GM18873 (cell line): ENCODE measurements at regions not wholly inside any gene's neighbourhood (a gene's known extent, or its start where the extent isn't known, plus 50 kb on each side); places are given as distances from the start of the nearest gene placed in this dataset.
"Not testable (repeated sequence)": the region's sequence is repeated elsewhere in the genome, so short reads cannot be mapped to it uniquely, and the experiment has no call there.

Source experiments
- ATAC-seq: cut with Tn5 transposase; IDR thresholded peaks from one replicate; pipeline ENCODE4 v1.9.1; 2021; ENCODE audit warnings: mild to moderate bottlenecking, moderate library complexity, moderate number of reproducible peaks; ENCODE audit not compliant: unreplicated experiment, low FRiP score

DNA sequence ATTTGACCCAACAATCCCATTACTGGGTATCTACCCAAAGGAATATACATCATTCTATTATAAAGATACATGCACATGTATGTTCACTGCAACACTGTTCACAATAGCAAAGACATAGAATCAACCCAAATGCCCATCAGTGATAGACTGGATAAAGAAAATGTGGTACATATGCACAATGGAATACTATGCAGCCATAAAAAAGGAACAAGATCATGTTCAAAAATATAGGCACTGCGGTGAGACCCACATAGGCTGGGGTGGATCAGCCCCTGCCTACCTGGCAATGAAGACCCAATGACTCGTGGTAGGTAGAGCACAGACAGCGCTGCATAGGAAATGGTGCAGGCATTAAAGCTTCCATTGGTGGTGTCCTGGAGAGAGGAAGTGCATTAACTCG is 88.6 kb upstream of the NFIL3 start:
- ATAC-seq: not testable (repeated sequence)

DNA sequence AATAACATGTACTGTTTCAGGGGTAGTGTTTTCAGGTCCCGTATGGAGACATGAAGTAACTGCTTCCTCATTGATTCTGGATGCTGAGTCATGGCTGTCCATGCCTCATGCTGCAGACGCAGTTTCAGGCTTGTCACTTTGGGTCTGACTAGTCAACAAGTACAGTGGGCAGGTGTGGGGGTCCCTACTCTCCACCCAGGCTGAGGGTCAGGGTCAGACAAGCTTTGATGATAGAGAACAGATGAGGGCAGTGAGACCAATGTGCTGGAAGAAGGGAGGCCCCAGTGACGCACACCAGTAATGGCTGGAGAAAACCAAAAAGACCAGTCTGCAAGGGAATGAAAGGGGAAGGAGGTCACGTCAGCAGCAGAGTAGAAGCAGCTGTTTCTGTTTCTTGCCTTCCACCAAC is 80.0 kb upstream of the NFIL3 start:
- no peak for ATAC-seq

DNA sequence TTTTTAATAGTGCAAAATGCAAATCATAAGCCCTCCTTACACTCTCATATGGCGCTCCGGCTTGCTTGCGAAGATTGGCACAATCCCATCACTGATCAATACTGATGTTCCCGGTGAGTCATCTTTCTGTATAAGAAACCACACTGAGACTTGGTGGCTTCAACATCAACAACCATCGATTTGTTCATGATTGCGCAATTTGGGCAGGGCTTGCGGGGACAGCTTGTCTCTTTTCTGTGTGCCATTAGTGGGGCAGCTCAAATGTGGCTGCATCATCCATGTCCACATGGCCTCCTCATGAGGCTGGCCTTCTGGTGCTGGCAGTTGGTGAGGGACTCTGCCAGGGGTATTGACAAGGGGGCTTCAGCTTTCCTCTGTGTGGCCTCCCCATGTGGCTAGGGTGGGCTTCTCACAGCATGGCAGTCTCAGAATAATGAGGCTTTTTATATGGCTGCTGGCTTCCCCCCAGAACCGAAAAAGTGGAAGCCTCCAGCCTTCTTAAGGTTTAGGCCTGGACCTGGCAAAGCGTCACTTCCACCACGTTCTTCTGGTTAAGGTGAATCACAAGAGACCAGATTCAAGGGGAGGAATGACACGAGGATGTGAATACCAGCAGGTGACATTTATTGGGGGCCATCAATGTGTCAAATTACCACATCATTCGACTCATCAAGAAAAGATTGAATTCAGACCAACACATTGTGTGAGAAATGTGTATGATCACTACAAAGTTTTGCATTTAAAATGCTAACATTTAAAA is 79.5 kb upstream of the NFIL3 start:
- no peak for ATAC-seq

DNA sequence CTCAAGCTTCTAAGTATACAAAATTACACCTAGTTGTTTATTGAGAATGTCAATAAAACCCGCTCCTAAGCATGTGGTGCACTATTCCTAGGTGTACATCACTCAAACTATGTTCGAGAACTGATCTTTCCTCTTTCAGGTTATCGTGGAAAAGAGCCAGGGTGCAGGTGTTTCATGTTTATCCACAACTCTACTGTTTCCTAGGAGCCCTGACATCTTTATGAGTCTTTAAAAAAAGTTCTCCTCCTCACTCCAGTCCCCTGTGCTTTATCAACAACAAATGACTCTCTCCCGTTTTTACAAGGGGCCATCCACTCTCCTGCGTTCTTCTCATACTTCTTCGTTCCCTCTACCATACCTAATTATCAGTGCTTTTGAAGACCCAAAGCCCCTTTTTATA is 78.8 kb upstream of the NFIL3 start:
- ATAC-seq: no peak

DNA sequence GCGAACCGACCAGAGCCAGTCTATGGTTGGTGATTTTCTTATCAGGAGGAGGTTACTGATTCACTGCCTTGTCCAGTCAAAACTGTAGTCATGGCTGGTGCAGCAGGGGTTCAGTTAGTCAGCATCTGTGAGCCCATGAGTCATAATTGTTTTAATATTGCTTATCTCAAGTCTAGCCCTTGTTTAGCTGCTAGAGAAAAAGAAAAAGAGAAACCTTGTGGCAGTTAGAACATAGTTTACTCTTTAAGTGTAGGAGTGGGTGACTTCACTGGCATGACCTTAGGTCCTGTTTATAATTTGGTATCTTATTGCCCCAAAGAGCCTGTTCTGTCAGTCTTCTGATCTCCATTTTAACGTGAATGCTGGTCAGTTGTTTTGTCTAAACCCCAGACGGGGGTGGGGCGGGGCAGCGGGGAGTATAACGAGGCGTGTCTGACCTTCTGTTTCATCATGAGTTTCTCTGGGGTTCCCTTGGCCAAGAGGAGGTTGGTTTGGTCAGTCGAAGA is 76.9 kb upstream of the NFIL3 start:
- peak; percentile 64 for ATAC-seq

DNA sequence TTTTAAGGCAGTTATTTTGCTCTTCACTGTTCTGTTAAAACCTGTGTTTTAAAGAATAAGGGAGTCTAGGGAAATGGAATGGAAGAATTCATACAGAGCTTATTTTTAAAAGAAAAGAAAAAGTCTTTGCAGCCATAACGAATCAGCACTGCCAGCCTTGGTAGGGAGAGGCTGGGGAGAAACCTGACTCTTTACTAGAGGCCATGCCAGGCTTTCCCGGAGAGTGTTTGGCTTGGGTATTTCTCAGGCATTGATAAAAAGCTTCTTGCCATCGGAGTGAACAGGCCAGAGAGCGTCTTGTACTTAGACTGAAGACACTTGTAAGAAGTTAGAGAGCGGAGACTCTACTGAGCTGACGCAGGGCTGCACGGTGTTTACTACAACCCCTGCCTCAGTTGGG is 72.7 kb upstream of the NFIL3 start:
- no peak for ATAC-seq

DNA sequence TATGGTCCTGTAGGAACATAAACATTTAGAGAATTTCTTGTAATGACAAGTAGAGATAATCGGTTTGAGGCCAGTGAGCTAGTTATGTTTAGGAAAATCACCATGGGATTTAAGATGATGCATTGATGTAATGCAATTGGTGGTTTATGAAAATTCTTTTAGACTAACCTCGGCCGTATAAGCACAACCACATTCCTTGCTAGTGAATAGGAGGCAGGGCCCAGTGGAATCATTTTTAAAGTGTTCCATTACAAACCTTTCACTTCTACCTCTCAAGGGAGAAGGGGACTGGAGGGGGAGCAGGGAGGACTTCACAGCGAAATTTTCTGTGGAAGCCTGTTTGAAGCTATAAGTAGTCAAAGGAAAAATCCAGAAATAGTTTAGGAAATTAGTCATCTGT is 71.8 kb upstream of the NFIL3 start:
- no peak for ATAC-seq

DNA sequence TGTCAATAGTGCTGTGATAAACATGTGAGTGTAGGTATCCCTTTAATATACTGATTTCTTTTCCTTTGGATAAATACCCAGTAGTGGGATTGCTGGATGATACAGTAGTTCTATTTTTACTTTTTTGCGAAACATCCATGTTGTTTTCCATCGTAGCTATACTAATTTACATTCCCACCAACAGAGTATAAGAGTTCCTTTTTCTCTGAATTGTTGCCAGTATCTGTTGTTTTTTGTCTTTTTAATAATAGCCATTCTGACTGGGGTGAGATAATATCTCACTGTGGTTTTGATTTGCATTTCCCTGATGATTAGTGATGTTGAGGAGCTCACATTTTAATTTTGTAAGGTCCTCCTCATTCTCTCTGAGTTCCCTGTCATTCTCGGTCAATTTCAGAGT is 71.1 kb upstream of the NFIL3 start:
- no peak for ATAC-seq

DNA sequence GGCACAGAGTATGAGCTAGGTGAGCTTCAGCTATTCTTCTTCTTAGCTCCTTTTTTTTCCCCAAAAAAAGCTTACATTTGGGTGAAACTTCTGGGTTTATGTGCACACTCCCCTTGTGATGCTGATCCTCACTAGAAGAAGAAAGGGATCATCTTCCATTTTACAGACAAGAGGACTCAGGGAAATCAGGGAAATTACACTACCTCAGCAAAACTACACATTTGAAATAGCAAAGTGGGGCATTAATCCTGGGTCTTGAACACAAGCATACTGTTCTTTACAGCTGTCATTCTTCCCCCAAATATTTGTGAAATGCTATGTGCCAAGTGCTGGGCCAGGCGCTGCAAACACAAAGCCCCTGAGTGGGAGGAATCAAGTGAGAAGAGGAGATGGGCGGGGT is 68.6 kb upstream of the NFIL3 start:
- ATAC-seq: no peak

DNA sequence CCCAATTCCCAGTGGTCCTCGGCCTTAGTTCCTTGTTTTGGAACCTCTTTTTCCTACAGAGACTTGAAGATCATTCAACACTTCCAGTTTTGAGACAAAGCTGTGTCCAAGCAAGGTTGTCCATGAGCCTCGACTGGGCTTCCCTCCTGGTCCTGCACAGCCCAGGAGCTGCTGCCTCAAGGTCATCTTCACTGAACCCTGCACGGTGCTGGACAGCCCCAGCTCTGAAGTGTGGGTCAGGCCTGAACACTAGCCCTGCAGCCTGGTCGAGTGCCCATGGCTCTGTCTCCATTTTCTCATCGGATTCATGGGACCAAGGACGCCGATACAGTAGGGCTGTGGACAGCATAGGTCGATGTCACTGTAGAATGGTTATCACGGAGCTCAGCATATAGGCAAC is 68.0 kb upstream of the NFIL3 start:
- ATAC-seq: no peak

DNA sequence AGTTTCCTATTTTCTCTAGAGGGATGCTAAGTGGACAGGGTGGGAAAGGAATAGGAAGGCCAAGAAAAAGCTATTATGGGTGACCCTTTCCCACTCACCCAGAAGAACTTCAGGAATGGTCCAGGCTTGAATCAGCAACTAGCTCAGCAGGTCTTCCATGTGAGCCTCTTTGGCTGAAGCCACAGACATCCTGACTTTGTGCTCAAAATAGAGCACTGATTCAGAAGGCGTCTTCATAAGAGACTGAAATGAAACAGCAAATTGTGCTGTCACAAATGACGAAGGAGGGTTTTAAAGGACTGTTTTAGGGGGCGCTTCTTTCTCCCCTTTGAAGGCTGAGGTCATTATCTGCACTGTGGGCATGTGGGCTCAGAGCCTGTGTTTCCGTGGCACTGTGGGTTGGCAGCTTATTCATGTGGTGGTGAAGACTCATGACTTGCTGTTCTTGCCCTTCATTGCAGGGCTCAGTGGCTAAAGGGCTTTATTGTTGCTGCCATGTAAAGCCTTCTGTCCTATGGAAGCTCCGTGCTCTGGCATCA is 65.8 kb upstream of the NFIL3 start:
- ATAC-seq: no peak

DNA sequence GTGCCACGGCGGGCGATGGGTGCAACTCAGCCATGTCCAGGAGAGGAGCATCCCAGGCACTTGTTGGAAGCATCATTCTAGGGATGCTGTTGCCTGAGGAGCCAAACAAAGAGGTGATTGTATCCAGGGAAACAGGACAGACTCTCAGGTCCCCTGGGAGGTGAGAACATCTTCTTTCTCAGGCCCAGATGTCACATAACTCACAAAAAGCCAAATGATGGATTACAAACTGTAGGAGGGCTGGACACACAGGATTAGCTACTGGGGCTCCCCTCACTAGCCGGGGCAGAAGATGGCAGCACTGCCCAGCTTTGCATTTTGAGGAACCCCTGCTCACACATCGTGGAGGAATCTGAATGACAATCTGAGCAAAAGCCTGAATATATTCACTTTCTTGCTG is 64.7 kb upstream of the NFIL3 start:
- no peak for ATAC-seq

DNA sequence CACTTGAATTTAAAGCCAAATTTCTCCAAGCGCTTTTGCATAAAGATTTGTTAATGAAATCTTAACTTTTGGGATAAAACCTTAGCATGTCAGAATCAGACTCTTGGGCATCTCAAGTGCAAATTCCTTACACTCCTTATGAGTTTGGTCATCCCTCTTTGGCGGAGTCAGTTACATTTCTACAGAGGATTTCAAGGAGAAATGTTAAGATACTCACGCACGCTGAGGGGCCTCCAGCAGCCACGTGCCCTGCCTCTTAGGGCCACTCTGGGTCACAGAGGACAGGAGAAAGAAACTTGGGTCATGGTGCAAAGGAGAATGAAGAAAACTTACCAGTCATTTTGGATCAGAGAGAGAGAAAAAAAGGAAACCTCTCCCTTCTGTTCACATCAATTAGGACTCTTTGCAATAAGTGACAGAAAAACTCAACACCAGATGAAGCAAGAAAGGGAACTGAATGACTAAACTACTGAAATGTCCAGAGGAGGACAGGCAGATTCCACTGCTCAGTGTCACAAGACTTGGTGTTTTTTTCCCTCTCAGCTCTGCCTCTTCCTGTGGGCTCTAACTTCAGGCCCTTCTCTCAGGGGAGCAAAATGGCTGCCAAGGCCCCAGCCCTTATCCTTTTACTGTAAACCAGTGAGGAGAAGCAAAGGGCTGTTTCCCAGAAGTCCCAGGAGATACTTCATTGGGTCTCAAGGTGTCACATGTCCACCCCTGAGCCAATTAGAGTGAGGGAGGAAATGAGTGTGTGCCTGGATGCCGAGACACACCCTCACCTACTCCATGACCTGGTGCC is 63.3 kb upstream of the NFIL3 start:
- no peak for ATAC-seq

DNA sequence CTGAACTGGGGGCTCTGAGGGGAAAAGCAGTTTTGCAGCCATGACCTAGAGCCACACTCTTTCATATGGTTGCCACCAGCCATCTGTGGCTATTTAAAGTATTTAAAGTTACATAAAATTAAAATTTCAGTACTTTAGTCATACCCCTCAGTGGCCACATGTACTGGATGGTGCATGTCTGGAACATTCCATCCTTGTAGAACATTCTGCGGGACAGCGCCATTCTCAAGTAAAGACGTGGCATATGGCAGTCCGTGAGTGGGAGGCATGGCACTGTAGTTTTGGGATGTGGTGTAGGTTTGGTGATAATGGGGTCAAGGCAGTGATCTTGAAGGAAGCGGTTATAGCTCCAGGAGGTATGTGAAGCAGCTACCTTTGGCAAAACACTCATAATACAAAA is 61.4 kb upstream of the NFIL3 start:
- no peak for ATAC-seq

DNA sequence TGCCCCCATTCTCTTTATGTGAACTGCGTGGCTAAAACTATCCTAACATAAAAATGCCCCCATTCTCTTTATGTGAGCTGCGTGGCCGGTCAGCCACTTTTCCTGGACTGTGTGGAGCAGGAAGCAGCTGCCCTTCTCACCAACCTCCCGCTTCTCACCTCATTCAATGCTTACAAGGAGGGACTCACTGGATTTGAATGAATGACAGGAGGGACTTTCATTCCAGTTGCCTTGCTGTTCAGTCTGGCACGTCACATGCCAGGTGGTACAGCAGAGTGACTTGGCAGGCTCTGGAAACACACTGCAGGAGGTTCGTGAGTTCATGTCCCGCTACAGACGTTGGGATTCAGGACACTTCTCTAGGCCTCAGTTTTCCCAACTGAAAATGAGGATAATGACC is 60.2 kb upstream of the NFIL3 start:
- ATAC-seq: no peak

DNA sequence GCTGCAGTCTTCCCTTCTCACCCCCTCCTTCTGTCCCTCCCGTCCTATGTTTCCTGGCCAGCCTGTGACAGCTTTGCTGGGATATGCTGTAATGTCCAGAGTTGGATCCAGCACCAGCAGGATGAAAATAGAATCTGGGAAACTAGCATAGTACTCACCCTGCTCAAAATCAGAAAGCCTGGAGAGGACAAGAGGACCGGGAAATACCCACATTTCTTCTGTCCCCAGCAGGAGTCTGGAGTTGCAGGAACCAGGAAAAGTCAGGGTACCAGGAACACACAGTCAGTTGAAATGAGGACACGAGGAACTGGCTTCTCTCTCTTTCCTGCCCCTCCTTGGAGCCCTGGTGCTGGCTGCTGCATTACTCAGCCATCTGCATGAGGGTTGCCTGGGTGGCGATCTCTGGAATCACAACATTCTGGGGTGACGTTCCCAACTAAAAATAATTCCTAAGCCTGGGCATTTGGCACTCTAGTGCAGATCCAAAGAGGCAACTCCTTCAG is 59.6 kb upstream of the NFIL3 start:
- ATAC-seq: no peak

DNA sequence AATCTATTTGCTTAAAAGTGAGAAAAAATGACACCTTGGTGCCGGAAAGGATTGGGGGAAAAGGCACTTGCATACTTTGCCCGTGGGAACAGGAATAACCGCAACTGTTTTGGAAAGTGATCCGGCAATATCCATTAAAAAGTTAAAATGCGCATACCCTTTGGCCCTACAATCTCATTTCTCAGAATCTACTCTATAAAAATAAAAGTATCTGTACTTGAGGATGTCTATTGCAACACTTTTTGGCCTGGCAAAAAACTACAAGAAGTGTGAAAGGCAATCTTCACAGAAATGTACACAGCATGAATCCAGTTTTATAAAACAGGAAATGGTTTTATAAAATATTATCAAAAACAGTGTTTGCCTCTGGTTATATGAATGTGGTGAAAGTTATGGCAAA is 58.3 kb upstream of the NFIL3 start:
- ATAC-seq: no peak

DNA sequence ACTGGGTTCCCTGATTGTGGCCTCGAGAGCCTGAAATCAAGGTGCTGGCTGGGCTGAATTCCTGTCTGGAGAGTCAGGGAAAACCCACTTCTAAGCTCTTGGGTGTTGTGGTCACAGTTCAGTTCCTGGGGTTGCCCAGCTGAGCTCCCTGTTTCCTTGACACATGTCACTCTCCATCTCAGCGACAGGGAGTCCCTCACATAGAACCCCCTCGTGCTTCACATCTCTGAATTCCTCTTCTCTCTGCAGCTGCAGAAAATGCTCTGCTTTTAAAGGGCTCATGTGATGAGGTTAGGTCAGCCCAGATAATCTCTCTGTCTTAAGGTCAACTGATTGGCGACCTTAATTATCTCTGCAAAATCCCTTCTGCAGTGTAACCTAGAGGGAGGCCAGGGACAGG is 53.5 kb upstream of the NFIL3 start:
- ATAC-seq: no peak

DNA sequence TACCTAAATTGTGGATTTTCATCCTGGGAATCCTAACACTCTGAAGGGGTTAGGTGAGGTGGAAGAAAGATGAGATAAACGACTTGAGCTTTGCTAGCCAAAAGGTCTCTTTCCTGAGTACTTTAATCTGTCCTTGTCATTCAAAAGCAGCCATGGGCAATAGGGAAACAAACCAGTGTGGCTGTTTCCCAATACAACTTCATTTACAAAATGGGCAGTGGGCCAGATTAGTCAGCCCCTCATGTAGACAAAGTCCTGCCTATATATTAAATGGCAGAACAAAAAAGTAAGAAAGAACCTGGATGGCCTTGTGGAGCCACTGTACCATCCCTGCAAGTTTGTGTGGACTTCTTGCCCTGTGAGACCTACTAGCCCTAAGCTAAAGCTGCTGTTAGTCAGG is 51.0 kb upstream of the NFIL3 start:
- no peak for ATAC-seq
